GM12873 (cell line): ENCODE measurements at regions not wholly inside any gene's neighbourhood (a gene's known extent, or its start where the extent isn't known, plus 50 kb on each side); places are given as distances from the start of the nearest gene placed in this dataset.
A peak's percentile ranks its signal among the peaks of the same experiment; 100 is the strongest.

ENCODE experiments used
- TF ChIP-seq, protein P1 (sequence below): IDR thresholded peaks from 2 replicates; pipeline ENCODE4 v1.5.1; 2012; ENCODE audit warnings: low read depth, mild to moderate bottlenecking, moderate library complexity, low read length, control low read depth; ENCODE audit not compliant: insufficient read depth; ENCODE audit errors: missing control alignments

DNA sequence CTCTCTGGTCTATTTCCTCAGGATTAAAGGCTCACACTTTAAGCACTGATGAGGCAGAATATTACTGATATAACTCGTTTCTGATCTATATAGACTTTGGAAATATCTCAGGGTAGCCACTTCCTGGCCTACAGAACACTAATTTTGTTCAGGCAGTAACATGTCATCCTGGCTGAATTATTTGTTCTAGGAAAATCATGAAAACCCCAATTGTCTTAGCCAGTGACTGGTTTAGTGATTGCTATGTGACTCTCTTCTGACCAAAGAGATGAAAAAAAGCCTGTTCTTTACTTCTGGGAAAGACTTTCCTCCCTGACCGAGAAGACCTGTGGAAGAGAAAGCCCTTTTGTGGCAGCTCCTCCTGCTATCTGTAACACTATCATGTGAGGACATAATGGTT is 453.7 kb downstream of the SETD4 start:
- TF ChIP-seq, protein P1, sequence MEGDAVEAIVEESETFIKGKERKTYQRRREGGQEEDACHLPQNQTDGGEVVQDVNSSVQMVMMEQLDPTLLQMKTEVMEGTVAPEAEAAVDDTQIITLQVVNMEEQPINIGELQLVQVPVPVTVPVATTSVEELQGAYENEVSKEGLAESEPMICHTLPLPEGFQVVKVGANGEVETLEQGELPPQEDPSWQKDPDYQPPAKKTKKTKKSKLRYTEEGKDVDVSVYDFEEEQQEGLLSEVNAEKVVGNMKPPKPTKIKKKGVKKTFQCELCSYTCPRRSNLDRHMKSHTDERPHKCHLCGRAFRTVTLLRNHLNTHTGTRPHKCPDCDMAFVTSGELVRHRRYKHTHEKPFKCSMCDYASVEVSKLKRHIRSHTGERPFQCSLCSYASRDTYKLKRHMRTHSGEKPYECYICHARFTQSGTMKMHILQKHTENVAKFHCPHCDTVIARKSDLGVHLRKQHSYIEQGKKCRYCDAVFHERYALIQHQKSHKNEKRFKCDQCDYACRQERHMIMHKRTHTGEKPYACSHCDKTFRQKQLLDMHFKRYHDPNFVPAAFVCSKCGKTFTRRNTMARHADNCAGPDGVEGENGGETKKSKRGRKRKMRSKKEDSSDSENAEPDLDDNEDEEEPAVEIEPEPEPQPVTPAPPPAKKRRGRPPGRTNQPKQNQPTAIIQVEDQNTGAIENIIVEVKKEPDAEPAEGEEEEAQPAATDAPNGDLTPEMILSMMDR: no peak

DNA sequence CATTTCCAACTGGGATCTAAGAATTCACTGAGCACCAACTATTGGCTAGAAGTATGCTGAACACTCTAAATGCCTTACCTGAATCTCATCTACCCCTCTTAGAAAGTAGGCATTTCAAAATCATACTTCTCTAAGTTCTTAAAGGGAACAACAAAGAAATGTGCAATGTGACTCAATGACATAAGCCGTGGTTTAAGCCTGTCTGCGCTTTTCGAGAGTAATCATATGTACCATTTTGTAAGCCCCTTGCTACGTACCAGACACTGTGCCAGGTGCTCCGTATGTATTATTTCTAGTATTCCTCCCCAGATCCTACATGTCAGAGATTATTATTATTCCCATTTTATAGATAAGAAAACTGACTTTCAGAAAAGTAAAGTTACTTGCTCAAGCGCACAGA is 454.2 kb downstream of the SETD4 start:
- TF ChIP-seq, protein P1: no peak

DNA sequence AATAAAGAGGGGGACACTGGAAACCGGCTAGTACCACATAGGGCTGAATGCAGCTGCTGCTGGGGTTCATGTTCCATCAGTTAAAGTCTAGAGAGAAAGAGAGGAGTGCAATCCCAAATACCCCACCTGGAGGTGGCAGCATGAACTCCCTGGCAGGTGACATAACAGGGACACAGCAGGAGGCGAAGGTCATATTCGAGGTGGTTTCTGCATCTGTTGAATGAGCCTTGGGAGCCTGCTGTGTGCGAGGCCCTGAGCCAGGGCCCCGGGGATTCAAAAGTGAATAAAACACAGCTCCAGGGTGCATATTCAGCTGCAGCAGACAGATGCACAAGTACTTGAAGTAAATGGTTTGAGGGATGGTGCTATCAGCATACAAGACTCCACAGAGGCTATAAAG is 456.8 kb downstream of the SETD4 start:
- TF ChIP-seq, protein P1: peak; percentile 10

DNA sequence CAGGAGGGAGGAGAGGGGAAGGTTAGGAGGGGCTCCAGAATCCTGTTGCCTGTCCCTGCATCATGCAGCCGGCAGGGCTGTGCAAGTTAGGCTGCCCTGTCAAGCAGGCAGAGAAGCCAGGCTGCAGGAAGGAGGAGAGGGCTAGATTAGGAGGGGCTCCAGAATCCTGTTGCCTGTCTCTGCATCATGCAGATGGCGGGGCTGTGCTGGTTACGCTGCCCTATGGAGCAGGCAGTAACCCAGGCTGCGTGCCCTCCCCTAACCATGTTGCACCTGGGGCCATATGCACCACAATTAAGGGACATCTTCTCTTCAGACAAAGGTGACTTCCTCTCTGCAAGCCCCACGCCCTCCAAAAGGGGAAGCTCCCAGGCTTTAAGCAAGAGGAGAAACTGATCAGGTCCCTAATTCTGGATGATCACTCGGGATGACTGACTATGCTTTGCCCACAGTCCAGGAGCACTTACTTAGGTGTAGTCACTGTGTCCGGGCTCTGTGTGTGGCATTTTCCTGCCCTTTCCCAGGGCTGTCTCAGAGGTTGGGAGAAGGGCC is 457.4 kb downstream of the SETD4 start:
- TF ChIP-seq, protein P1: no peak

DNA sequence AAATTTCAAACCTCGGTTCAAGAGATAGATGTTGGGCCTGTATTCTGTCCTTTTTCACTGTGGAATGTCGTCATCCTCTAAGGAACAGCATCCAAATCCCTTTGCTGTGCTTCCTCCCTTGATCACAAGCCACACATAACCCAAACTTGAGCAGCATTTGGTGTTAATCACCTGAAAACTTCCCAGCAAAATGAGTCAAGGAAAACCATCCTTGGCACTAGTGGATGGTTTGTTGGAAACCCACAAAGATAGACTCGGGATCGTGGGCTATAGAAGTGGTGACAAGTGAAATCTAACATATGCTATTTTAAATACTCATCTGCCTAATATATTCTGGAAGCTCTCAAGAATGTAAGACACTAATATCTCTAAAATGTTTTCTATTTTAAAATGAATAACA is 459.1 kb downstream of the SETD4 start:
- TF ChIP-seq, protein P1: no peak

DNA sequence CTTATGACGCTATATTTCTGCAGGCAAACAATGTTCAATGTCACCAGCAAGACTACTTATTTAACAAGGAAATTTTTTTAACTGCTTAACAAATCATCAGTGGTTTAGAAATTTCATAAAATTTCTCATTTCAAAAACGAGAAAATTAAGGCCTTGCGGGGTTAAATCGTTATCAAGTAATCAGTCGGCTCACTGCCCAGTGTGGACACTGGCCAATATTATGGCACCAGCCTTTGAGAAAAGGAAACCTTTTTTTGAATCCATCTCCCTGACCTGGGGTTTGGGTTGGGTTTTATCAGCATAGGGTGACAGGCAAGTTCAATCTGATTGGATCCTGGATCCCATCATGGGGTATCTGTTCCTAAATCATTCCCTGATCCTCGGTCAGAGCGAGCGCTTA is 461.2 kb downstream of the SETD4 start:
- TF ChIP-seq, protein P1: no peak

DNA sequence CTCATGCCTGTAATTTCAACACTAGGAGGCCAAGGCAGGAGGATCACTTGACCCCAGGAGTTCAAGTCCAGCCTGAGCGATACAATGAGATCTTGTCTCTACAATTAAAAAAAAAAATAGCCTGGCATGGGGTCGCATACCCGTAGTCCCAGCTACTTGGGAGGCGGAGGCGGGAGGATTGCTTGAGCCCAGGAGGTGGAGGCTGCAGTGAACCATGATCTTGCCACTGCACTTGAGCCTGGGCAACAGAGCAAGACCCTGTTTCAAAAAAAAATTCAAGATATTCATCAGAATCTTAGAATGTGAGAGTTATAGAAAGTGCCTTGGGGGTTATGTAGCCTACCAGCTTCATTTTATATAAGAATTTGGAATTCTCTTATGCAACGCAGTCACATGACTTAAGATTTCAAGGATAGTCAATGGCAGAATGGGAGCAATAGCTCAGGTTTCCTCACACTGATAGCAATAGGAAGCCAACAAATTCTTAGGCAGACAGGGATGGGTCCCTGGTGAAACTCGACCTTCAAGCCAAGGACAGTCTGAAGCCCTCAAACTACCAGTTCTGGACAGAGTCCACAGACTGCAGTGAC is 462.5 kb downstream of the SETD4 start:
- TF ChIP-seq, protein P1: no peak
